Adrenal gland (tissue), 9 donors: ENCODE measurements at regions not wholly inside any gene's neighbourhood (a gene's known extent, or its start where the extent isn't known, plus 50 kb on each side); places are given as distances from the start of the nearest gene placed in this dataset.

Experiments used
- DNase-seq, 7 donors: peaks; one replicate each; pipeline ENCODE4 v3.0.0-alpha.2; 2019 to 2020
- H3K27ac ChIP-seq, 5 donors: fragments of 200-600 bp; sonication (generic) in 4 of 5; 1 replicate in 3 of 5; 2 replicates in 2 of 5; pipeline versions ENCODE4 v1.5.1 to v1.8.0; 2016 to 2020; ENCODE audit warnings: mild to moderate bottlenecking in 1 of 5
- H3K27me3 ChIP-seq: fragments of 200-600 bp; 2 replicates; pipeline ENCODE4 v1.8.0; 2021
- H3K36me3 ChIP-seq, 2 donors: fragments of 200-600 bp; replicated peaks in 1 of 2; 1 replicate in 1 of 2; 2 replicates in 1 of 2; pipeline versions ENCODE4 v1.5.1 to v1.8.0; 2018 to 2022
- H3K4me1 ChIP-seq, 2 donors: fragments of 200-600 bp; replicated peaks in 1 of 2; 1 replicate in 1 of 2; 2 replicates in 1 of 2; pipeline versions ENCODE4 v1.5.1 to v1.8.0; 2018 to 2021
- H3K4me3 ChIP-seq, 4 donors: fragments of 200-600 bp; sonication (generic) in 3 of 4; one replicate each; pipeline ENCODE4 v1.5.1; 2016 to 2018
- H3K9me3 ChIP-seq, 3 donors: fragments of 200-600 bp; sonication (generic) in 1 of 3; replicated peaks in 1 of 3; 1 replicate in 2 of 3; 2 replicates in 1 of 3; pipeline versions ENCODE4 v1.5.1 to v1.8.0; 2016 to 2021
- CTCF ChIP-seq, 6 experiments: fragments of 450-650 bp in 4 of 6; fragments of 200-600 bp in 2 of 6; sonication (generic) in 1 of 6; IDR thresholded peaks; 1 replicate in 5 of 6; 2 replicates in 1 of 6; pipeline versions ENCODE4 v1.5.1 to v1.8.0; 2016 to 2021; ENCODE audit warnings: antibody characterized with exemption in 6 of 6, mild to moderate bottlenecking in 2 of 6, moderate library complexity in 1 of 6
- POLR2A ChIP-seq, 2 donors: fragments of 450-650 bp; IDR thresholded peaks; one replicate each; pipeline ENCODE4 v1.6.1; 2017; ENCODE audit warnings: antibody characterized with exemption in 2 of 2, mild to moderate bottlenecking in 2 of 2, moderate library complexity in 1 of 2
- WGBS, 4 donors: extraction: QIAGEN DNeasy Blood & Tissue Kit in 2 of 4; methylation state at CpG; one replicate each; pipeline versions ENCODE4 v1.1.5 to v1.1.7; 2013 to 2017; 5-methylcytosine and 5-hydroxymethylcytosine counted together
- intact Hi-C, 2 donors: fragments of 100-400 bp; cut with DNase I; formaldehyde crosslinking; loops; one replicate each; pipeline versions ENCODE4 v1.14.1 to v1.15.0; 2022 to 2023
- donor health status: healthy with polysubstance abuse.
- donor health status: Bipolar disorder and iron deficiency.
- donor health status: DM: yes; HTN: yes; CAD: no.
- donor health status: DM: no; HTN: no; CAD: no.
- donor health status: DM: no; HTN: no; CAD: no.

- Histone ChIP-seq H3K27me3 (no peaks in the 10 kb centered on the region), H3K9me3 (no peaks in the 10 kb centered on the region), H3K4me3 (no peak overlapping the region), H3K36me3 (no peaks in the 10 kb centered on the region), H3K27ac (no peak overlapping the region), H3K4me1 (no peaks in the 10 kb centered on the region)
- 53 to 79% (median 63%) methylated on average over 1 of the region's 1 CpG for WGBS, 4 donors
- TF ChIP-seq CTCF (IDR thresholded peaks at IDR 0.05): no peak
- no peak for TF ChIP-seq POLR2A (IDR thresholded peaks at IDR 0.05)
- no peak for DNase-seq
- intact Hi-C loops: no loop called here
Observed at GRCh38 chr4:72827968-72828367, 241.5 kb downstream of the COX18 start.

GRCh38 chr4:72820107-72820506 lies 249.4 kb downstream of the COX18 start:
- H3K27me3 ChIP-seq: no peaks in the 10 kb centered on the region
- H3K36me3 ChIP-seq: no peaks in the 10 kb centered on the region
- H3K4me3 ChIP-seq: no peak overlapping the region
- no peaks in the 10 kb centered on the region for H3K9me3 ChIP-seq
- TF ChIP-seq CTCF (IDR thresholded peaks at IDR 0.05): no peak
- TF ChIP-seq POLR2A (IDR thresholded peaks at IDR 0.05): no peak
- no peak for DNase-seq
- H3K4me1 ChIP-seq: no peaks in the 10 kb centered on the region
- intact Hi-C loops: no loop called here
- no peak overlapping the region for H3K27ac ChIP-seq

GRCh38 chr4:72817012-72817411 lies 248.0 kb upstream of the ADAMTS3 start:
- Histone ChIP-seq H3K4me3 (no peak overlapping the region), H3K36me3 (no peaks in the 10 kb centered on the region), H3K27me3 (no peaks in the 10 kb centered on the region), H3K9me3 (no peaks in the 10 kb centered on the region), H3K4me1 (no peaks in the 10 kb centered on the region), H3K27ac (no peak overlapping the region)
- TF ChIP-seq POLR2A (IDR thresholded peaks at IDR 0.05) (no peak), CTCF (IDR thresholded peaks at IDR 0.05) (no peak)
- intact Hi-C loops: no loop called here
- DNase-seq: no peak
- 70 to 79% (median 77%) methylated on average over 1 of the region's 1 CpG for WGBS, 4 donors

GRCh38 chr4:72814241-72814640 lies 245.2 kb upstream of the ADAMTS3 start:
- WGBS, 4 donors: 21 to 41% (median 38%) methylated on average over 1 of the region's 1 CpG

More at GRCh38 chr4:72814241-72814640, 245.2 kb upstream of the ADAMTS3 start:
- Histone ChIP-seq H3K4me1 (no peaks in the 10 kb centered on the region), H3K27me3 (no peaks in the 10 kb centered on the region), H3K36me3 (no peaks in the 10 kb centered on the region), H3K27ac (no peak overlapping the region), H3K9me3 (no peaks in the 10 kb centered on the region), H3K4me3 (no peak overlapping the region)
- peak in 2 of 7 donors; percentile 1 to 14 for DNase-seq
- intact Hi-C loops: no loop called here
- TF ChIP-seq CTCF (IDR thresholded peaks at IDR 0.05) (no peak), POLR2A (IDR thresholded peaks at IDR 0.05) (no peak)
